B cell (primary cell): ENCODE measurements at regions not wholly inside any gene's neighbourhood (a gene's known extent, or its start where the extent isn't known, plus 50 kb on each side); places are given as distances from the start of the nearest gene placed in this dataset.

Source experiments
- ATAC-seq: fragments of 200-7000 bp; cut with Tn5 transposase; one replicate; pipeline ENCODE4 v1.10.0; 2021; ENCODE audit warnings: low read depth, mild to moderate bottlenecking, moderate number of reproducible peaks, moderate library complexity
- CTCF ChIA-PET: fragments of 350-600 bp; sonication (Branson Sonifier 250); formaldehyde crosslinking; loops from one replicate; lab custom pipeline; 2021; ENCODE audit warnings: antibody characterized with exemption, inconsistent platforms; lab: Charles Lee
- POLR2A ChIA-PET: fragments of 350-600 bp; sonication (Branson Sonifier 250); formaldehyde crosslinking; loops from one replicate; lab custom pipeline; 2021; ENCODE audit warnings: antibody characterized with exemption; lab: Charles Lee
- DNase-seq: peaks from one replicate; pipeline ENCODE4 v3.0.0; 2013
- H2AFZ ChIP-seq: 2 replicates; pipeline ENCODE4 v1.6.1; 2012; ENCODE audit warnings: mild to moderate bottlenecking, low read depth, low read length; ENCODE audit not compliant: insufficient read depth, poor library complexity, severe bottlenecking
- H3K27ac ChIP-seq, 2 donors: 1 replicate in 1 of 2; 2 replicates in 1 of 2; pipeline ENCODE4 v1.5.1; 2012 to 2013; ENCODE audit warnings: low read length in 2 of 2, mild to moderate bottlenecking in 2 of 2, moderate library complexity in 1 of 2
- H3K27me3 ChIP-seq, 4 experiments: fragments of 200-600 bp in 1 of 4; sonication (generic) in 1 of 4; replicated peaks in 1 of 4; 1 replicate in 2 of 4; 2 replicates in 2 of 4; pipeline versions ENCODE4 v1.6.1 to v1.7.0; 2013 to 2016; ENCODE audit warnings: low read length in 3 of 4, mild to moderate bottlenecking in 2 of 4, mixed read lengths in 1 of 4, moderate library complexity in 1 of 4; ENCODE audit not compliant: insufficient read depth in 4 of 4, control insufficient read depth in 3 of 4; ENCODE audit errors: control extremely low read depth in 1 of 4
- H3K36me3 ChIP-seq, 2 experiments: replicated peaks in 1 of 2; 1 replicate in 1 of 2; 2 replicates in 1 of 2; pipeline versions ENCODE4 v1.6.1 to v1.7.1; 2013; ENCODE audit warnings: low read length in 1 of 2; ENCODE audit not compliant: insufficient read depth in 2 of 2, control insufficient read depth in 1 of 2; ENCODE audit errors: control extremely low read depth in 1 of 2, extremely low read depth in 1 of 2
- H3K4me1 ChIP-seq, 2 donors: fragments of 200-600 bp in 1 of 2; sonication (generic) in 1 of 2; 1 replicate in 1 of 2; 2 replicates in 1 of 2; pipeline versions ENCODE4 v1.5.1 to v1.6.1; 2013 to 2017; ENCODE audit warnings: low read length in 2 of 2; ENCODE audit not compliant: control insufficient read depth in 2 of 2, insufficient read depth in 2 of 2
- H3K4me2 ChIP-seq: replicated peaks from 2 replicates; pipeline ENCODE3; 2012; ENCODE audit warnings: mild to moderate bottlenecking, low read depth, low read length; ENCODE audit not compliant: poor library complexity, severe bottlenecking
- H3K4me3 ChIP-seq, 5 experiments: fragments of 200-600 bp in 1 of 5; sonication (generic) in 1 of 5; 1 replicate in 3 of 5; 2 replicates in 2 of 5; pipeline versions ENCODE4 v1.5.1 to v1.7.0; 2011 to 2016; ENCODE audit warnings: low read length in 4 of 5, mild to moderate bottlenecking in 4 of 5, low read depth in 2 of 5, control low read depth in 1 of 5, moderate library complexity in 1 of 5; ENCODE audit not compliant: insufficient read depth in 1 of 5; ENCODE audit errors: control extremely low read depth in 1 of 5, extremely low read depth in 1 of 5
- H3K79me2 ChIP-seq: fragments of 200-600 bp; sonication (generic); one replicate; pipeline ENCODE4 v1.6.0; 2016; ENCODE audit warnings: low read length; ENCODE audit not compliant: control insufficient read depth, insufficient read depth
- H3K9ac ChIP-seq: fragments of 200-600 bp; sonication (generic); 2 replicates; pipeline ENCODE4 v1.6.1; 2017; ENCODE audit warnings: mild to moderate bottlenecking, low read length, moderate library complexity
- H3K9me3 ChIP-seq, 3 donors: one replicate each; pipeline versions ENCODE4 v1.6.1 to v1.7.1; 2013; ENCODE audit warnings: low read length in 2 of 3; ENCODE audit not compliant: control insufficient read depth in 2 of 3, insufficient read depth in 1 of 3; ENCODE audit errors: control extremely low read depth in 1 of 3
- H4K20me1 ChIP-seq: 2 replicates; pipeline ENCODE4 v1.6.0; 2012; ENCODE audit warnings: mild to moderate bottlenecking, low read length; ENCODE audit not compliant: insufficient read depth, control insufficient read depth, poor library complexity, severe bottlenecking
- H3K27ac Mint-ChIP-seq: one replicate; pipeline ENCODE4 v1.8.0; 2021; ENCODE audit warnings: mixed read lengths
- H3K27me3 Mint-ChIP-seq: one replicate; pipeline ENCODE4 v1.8.0; 2021; ENCODE audit warnings: mixed read lengths
- H3K4me1 Mint-ChIP-seq: one replicate; pipeline ENCODE4 v1.8.0; 2021; ENCODE audit warnings: mixed read lengths
- H3K4me3 Mint-ChIP-seq: one replicate; pipeline ENCODE4 v1.8.0; 2021; ENCODE audit warnings: mixed read lengths
- H3K9me3 Mint-ChIP-seq: one replicate; pipeline ENCODE4 v1.8.0; 2022; ENCODE audit warnings: mixed read lengths; ENCODE audit not compliant: insufficient read depth
- EZH2 ChIP-seq: IDR thresholded peaks from 2 replicates; pipeline ENCODE4 v1.6.1; 2012; ENCODE audit warnings: borderline replicate concordance, low read depth, mild to moderate bottlenecking, moderate library complexity, low read length; ENCODE audit not compliant: insufficient read depth, poor library complexity, severe bottlenecking
- WGBS: methylation state at CpG from one replicate; pipeline ENCODE4 v1.1.5; 2013; ENCODE audit warnings: missing lambda C conversion rate; ENCODE audit not compliant: insufficient coverage; 5-methylcytosine and 5-hydroxymethylcytosine counted together
- intact Hi-C: fragments of 100-400 bp; cut with micrococcal nuclease; formaldehyde crosslinking; loops from one replicate; pipeline ENCODE4 v1.10.0; 2022
- TF ChIP-seq, protein P1 (sequence below): fragments of 200-600 bp; IDR thresholded peaks from one replicate; pipeline ENCODE4 v1.8.0; 2022; ENCODE audit warnings: antibody characterized with exemption, mild to moderate bottlenecking

DNA sequence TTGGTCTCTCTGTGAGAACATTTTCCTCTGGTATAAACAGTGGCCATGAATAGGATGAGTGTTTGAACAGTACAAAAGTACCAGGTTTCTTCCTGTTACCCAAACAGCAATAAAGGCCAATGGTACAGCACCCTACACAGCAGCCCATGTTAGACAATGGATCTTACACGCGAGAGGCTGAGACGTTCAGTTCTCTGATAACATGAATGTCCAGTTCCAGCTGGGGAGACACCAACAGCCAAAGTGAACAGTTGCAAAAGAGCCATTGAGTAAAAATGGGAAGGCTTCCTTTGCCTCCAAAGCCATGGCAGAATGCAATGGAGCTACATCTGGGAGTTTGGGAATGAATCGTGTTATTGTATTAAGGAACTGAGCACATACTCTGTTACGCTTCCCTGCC is 246.8 kb upstream of the SGK1 start:
- H3K4me1 ChIP-seq = peaks cover 0 to 2% of the 10 kb centered on the region in 2 donors
- H3K9me3 Mint-ChIP-seq = no peaks in the 10 kb centered on the region
- ChIA-PET CTCF (no interaction called here), POLR2A (no interaction called here)
- no peaks in the 10 kb centered on the region for H4K20me1 ChIP-seq
- no peak for TF ChIP-seq EZH2
- TF ChIP-seq, protein P1, sequence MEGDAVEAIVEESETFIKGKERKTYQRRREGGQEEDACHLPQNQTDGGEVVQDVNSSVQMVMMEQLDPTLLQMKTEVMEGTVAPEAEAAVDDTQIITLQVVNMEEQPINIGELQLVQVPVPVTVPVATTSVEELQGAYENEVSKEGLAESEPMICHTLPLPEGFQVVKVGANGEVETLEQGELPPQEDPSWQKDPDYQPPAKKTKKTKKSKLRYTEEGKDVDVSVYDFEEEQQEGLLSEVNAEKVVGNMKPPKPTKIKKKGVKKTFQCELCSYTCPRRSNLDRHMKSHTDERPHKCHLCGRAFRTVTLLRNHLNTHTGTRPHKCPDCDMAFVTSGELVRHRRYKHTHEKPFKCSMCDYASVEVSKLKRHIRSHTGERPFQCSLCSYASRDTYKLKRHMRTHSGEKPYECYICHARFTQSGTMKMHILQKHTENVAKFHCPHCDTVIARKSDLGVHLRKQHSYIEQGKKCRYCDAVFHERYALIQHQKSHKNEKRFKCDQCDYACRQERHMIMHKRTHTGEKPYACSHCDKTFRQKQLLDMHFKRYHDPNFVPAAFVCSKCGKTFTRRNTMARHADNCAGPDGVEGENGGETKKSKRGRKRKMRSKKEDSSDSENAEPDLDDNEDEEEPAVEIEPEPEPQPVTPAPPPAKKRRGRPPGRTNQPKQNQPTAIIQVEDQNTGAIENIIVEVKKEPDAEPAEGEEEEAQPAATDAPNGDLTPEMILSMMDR = no peak
- no peaks in the 10 kb centered on the region for H3K36me3 ChIP-seq
- H3K79me2 ChIP-seq = no peaks in the 10 kb centered on the region
- H3K27ac Mint-ChIP-seq = no peak overlapping the region
- ATAC-seq (no peak), DNase-seq (no peak)
- no peak overlapping the region for H2AFZ ChIP-seq
- no peaks in the 10 kb centered on the region for H3K27me3 ChIP-seq
- 97% methylated on average over 3 of the region's 5 CpGs for WGBS
- intact Hi-C loops = no loop called here
- H3K27me3 Mint-ChIP-seq = no peaks in the 10 kb centered on the region
- no peaks in the 10 kb centered on the region for H3K9me3 ChIP-seq
- no peak overlapping the region for H3K9ac ChIP-seq
- H3K4me3 Mint-ChIP-seq = no peak overlapping the region
- peaks cover 5% of the 10 kb centered on the region for H3K4me1 Mint-ChIP-seq
- no peak overlapping the region for H3K27ac ChIP-seq
- no peak overlapping the region for H3K4me2 ChIP-seq
- H3K4me3 ChIP-seq = no peak overlapping the region

DNA sequence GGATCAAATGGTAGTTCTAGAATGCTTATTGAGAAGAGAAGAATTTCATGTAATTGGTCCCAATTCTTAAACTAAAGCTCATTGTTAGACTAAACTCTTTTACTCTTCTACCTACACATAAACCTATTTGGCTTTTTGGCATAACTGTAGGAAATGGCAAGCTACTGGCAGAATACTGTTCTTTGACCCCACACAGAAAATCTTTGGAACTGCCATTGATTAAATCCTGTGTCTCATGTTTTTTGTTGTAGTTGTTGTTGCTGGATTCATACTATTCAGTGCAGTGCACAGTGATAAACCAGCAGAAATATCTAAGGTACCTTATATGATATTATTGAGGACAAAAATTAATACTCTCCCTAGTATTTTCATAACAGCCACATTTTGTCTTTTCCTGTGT is 242.1 kb upstream of the SGK1 start:
- no peak for ATAC-seq
- Histone ChIP-seq H3K4me2 (no peak overlapping the region), H3K27me3 (no peaks in the 10 kb centered on the region), H3K79me2 (no peaks in the 10 kb centered on the region), H3K27ac (no peak overlapping the region), H4K20me1 (no peaks in the 10 kb centered on the region), H3K4me1 (no peaks in the 10 kb centered on the region), H2AFZ (no peak overlapping the region), H3K36me3 (no peaks in the 10 kb centered on the region), H3K9me3 (no peaks in the 10 kb centered on the region), H3K9ac (no peak overlapping the region), H3K4me3 (no peak overlapping the region)
- no peak for TF ChIP-seq EZH2
- TF ChIP-seq, protein P1 = no peak
- Mint-ChIP-seq H3K9me3 (no peaks in the 10 kb centered on the region), H3K27me3 (no peaks in the 10 kb centered on the region), H3K4me3 (no peak overlapping the region), H3K4me1 (no peaks in the 10 kb centered on the region), H3K27ac (no peak overlapping the region)
- POLR2A ChIA-PET = no interaction called here
- intact Hi-C loops = no loop called here
- no peak for DNase-seq
- CTCF ChIA-PET = no interaction called here
